ENCODE measurements at regions not wholly inside any gene's neighbourhood (a gene's known extent, or its start where the extent isn't known, plus 50 kb on each side); places are given as distances from the start of the nearest gene placed in this dataset.

DNA sequence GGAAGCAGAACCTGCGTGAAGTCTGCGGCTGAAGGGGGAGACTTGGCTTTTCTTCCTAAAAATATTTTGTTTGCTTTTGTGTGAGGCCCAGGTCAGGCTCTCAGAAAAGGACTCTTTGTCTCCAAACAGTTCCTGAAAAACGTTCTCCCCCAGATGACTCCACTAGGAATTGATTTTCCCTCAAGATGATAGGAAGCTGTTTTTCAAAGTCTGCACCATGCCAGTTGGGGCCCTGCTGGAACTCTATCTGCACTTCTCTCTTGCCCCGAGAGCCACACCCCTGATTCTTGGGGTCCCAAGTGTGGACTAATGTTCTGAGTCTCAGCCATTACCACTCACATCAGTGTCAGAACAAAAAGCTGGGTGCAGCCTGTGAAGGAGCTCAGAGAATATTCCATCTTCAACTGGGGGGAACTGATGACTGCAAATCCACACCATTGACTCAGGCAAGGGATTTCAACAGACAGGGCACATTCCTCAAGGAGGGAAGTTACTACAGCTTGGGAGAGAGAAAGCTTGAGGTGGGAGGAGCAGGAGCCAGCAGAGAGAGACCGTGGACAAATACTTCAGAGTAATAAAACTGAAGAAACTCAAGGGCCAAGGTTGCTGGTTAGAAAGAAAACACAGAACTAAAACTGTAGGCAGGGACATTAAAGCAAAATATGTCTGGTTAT lies 768.3 kb downstream of the RNF144A start:
- TF ChIP-seq CTCF (IDR thresholded peaks at IDR 0.05) (no peak), RCOR1 (IDR thresholded peaks at IDR 0.05; ENCODE audit: low read depth, low read length) (no peak), ZFP36 (IDR thresholded peaks at IDR 0.05; ENCODE audit: borderline replicate concordance, partially characterized antibody) (no peak), HOXA7 (CRISPR knock-in tag; IDR thresholded peaks at IDR 0.05) (no peak)
